ENCODE measurements at regions not wholly inside any gene's neighbourhood (a gene's known extent, or its start where the extent isn't known, plus 50 kb on each side); places are given as distances from the start of the nearest gene placed in this dataset.
"Not testable (repeated sequence)": the region's sequence is repeated elsewhere in the genome, so short reads cannot be mapped to it uniquely, and the experiment has no call there.

- no peak for TF ChIP-seq CTCF (IDR thresholded peaks at IDR 0.05; ENCODE audit: insufficient read depth, missing control alignments)
- FAIRE-seq (no peak), DNase-seq (ENCODE audit: insufficient read length, low spot score) (no peak)
Measured at GRCh38 chr5:63760965-63761364, 201.3 kb downstream of the HTR1A start.

- no peak for DNase-seq (ENCODE audit: insufficient read length, low spot score)
- no peak for TF ChIP-seq CTCF (IDR thresholded peaks at IDR 0.05; ENCODE audit: insufficient read depth, missing control alignments)
- FAIRE-seq: no peak
Measured at GRCh38 chr5:63743096-63743798, 219.0 kb downstream of the HTR1A start.

- FAIRE-seq: not testable (repeated sequence)
Measured at GRCh38 chr5:63732880-63733279, 229.4 kb downstream of the HTR1A start.

GRCh38 chr5:63727583-63727982 is 234.7 kb downstream of the HTR1A start:
- DNase-seq (ENCODE audit: insufficient read length, low spot score) (no peak), FAIRE-seq (no peak)
- TF ChIP-seq CTCF (IDR thresholded peaks at IDR 0.05; ENCODE audit: insufficient read depth, missing control alignments): no peak

More at GRCh38 chr5:63732880-63733279, 229.4 kb downstream of the HTR1A start:
- not testable (repeated sequence) for DNase-seq (ENCODE audit: insufficient read length, low spot score)

GRCh38 chr5:63726496-63726895 is 235.7 kb downstream of the HTR1A start:
- TF ChIP-seq CTCF (IDR thresholded peaks at IDR 0.05; ENCODE audit: insufficient read depth, missing control alignments): no peak
- DNase-seq (ENCODE audit: insufficient read length, low spot score) (no peak), FAIRE-seq (no peak)

GRCh38 chr5:63719147-63719546 is 243.1 kb downstream of the HTR1A start:
- no peak for FAIRE-seq
- no peak for DNase-seq (ENCODE audit: insufficient read length, low spot score)
- no peak for TF ChIP-seq CTCF (IDR thresholded peaks at IDR 0.05; ENCODE audit: insufficient read depth, missing control alignments)

- no peak for DNase-seq (ENCODE audit: insufficient read length, low spot score)
- no peak for FAIRE-seq
- TF ChIP-seq CTCF (IDR thresholded peaks at IDR 0.05; ENCODE audit: insufficient read depth, missing control alignments): no peak
Measured at GRCh38 chr5:63700241-63700640, 262.0 kb downstream of the HTR1A start.

Data from D721Med (cell line).